T-cell (primary cell): ENCODE measurements at regions not wholly inside any gene's neighbourhood (a gene's known extent, or its start where the extent isn't known, plus 50 kb on each side); places are given as distances from the start of the nearest gene placed in this dataset.

Experiments used
- ATAC-seq, 4 experiments: fragments of 200-7000 bp in 3 of 4; fragments of 150-1000 bp in 1 of 4; cut with Tn5 transposase; replicated peaks in 1 of 4; 1 replicate in 3 of 4; 2 replicates in 1 of 4; pipeline ENCODE4 v1.10.0; 2021; ENCODE audit warnings: moderate library complexity in 3 of 4, mild to moderate bottlenecking in 2 of 4, moderate number of reproducible peaks in 1 of 4
- CTCF ChIA-PET, 2 donors: fragments of 300-600 bp; sonication (Branson Sonifier 250); formaldehyde crosslinking; loops; one replicate each; lab custom pipeline; 2022; ENCODE audit warnings: antibody characterized with exemption in 2 of 2; lab: Charles Lee
- POLR2A ChIA-PET, 2 donors: fragments of 300-600 bp; sonication (Branson Sonifier 250); formaldehyde crosslinking; loops; one replicate each; lab custom pipeline; 2022; ENCODE audit warnings: antibody characterized with exemption in 2 of 2; lab: Charles Lee
- DNase-seq, 35 experiments: peaks; one replicate each; pipeline versions ENCODE4 v3.0.0 to v3.0.0-alpha.2; 2013 to 2023
- H3K27ac ChIP-seq: one replicate; pipeline ENCODE4 v1.5.1; 2013; ENCODE audit warnings: low read length
- H3K27me3 ChIP-seq, 2 experiments: replicated peaks in 1 of 2; 1 replicate in 1 of 2; 2 replicates in 1 of 2; pipeline versions ENCODE4 v1.6.1 to v1.7.0; 2013; ENCODE audit warnings: low read length in 1 of 2, mixed read lengths in 1 of 2; ENCODE audit not compliant: control insufficient read depth in 2 of 2, insufficient read depth in 2 of 2; ENCODE audit errors: extremely low read depth in 1 of 2
- H3K36me3 ChIP-seq, 2 donors: 1 replicate in 1 of 2; 2 replicates in 1 of 2; pipeline versions ENCODE4 v1.6.1 to v1.7.0; 2013; ENCODE audit warnings: low read length in 1 of 2; ENCODE audit not compliant: control insufficient read depth in 2 of 2, insufficient read depth in 1 of 2; ENCODE audit errors: extremely low read depth in 1 of 2
- H3K4me1 ChIP-seq, 2 experiments: 1 replicate in 1 of 2; 2 replicates in 1 of 2; pipeline versions ENCODE4 v1.6.1 to v1.7.0; 2013; ENCODE audit warnings: low read length in 2 of 2, mixed read lengths in 1 of 2; ENCODE audit not compliant: insufficient read depth in 2 of 2, control insufficient read depth in 1 of 2; ENCODE audit errors: extremely low read depth in 1 of 2
- H3K4me3 ChIP-seq, 2 donors: 1 replicate in 1 of 2; 2 replicates in 1 of 2; pipeline versions ENCODE4 v1.5.1 to v1.7.0; 2013; ENCODE audit warnings: mild to moderate bottlenecking in 2 of 2, low read length in 1 of 2, moderate library complexity in 1 of 2; ENCODE audit not compliant: control insufficient read depth in 1 of 2; ENCODE audit errors: extremely low read depth in 1 of 2
- H3K9me3 ChIP-seq: 2 replicates; pipeline ENCODE4 v1.7.0; 2013
- H3K27ac Mint-ChIP-seq, 2 donors: one replicate each; pipeline ENCODE4 v1.8.0; 2020 to 2021; ENCODE audit warnings: mild to moderate bottlenecking in 2 of 2, mixed read lengths in 2 of 2
- H3K27me3 Mint-ChIP-seq, 2 donors: one replicate each; pipeline ENCODE4 v1.8.0; 2021 to 2022; ENCODE audit warnings: mixed read lengths in 2 of 2
- H3K36me3 Mint-ChIP-seq: one replicate; pipeline ENCODE4 v1.8.0; 2021; ENCODE audit warnings: mixed read lengths
- H3K4me1 Mint-ChIP-seq, 3 donors: one replicate each; pipeline ENCODE4 v1.8.0; 2020 to 2022; ENCODE audit warnings: mixed read lengths in 3 of 3, mild to moderate bottlenecking in 1 of 3
- H3K4me3 Mint-ChIP-seq, 3 donors: one replicate each; pipeline ENCODE4 v1.8.0; 2020 to 2022; ENCODE audit warnings: mild to moderate bottlenecking in 3 of 3, mixed read lengths in 3 of 3, moderate library complexity in 3 of 3
- H3K9me3 Mint-ChIP-seq, 3 donors: one replicate each; pipeline ENCODE4 v1.8.0; 2020 to 2022; ENCODE audit warnings: mixed read lengths in 3 of 3
- WGBS: methylation state at CpG from one replicate; pipeline ENCODE4 v1.1.5; 2013; ENCODE audit warnings: missing lambda C conversion rate; ENCODE audit not compliant: insufficient coverage; 5-methylcytosine and 5-hydroxymethylcytosine counted together

DNA sequence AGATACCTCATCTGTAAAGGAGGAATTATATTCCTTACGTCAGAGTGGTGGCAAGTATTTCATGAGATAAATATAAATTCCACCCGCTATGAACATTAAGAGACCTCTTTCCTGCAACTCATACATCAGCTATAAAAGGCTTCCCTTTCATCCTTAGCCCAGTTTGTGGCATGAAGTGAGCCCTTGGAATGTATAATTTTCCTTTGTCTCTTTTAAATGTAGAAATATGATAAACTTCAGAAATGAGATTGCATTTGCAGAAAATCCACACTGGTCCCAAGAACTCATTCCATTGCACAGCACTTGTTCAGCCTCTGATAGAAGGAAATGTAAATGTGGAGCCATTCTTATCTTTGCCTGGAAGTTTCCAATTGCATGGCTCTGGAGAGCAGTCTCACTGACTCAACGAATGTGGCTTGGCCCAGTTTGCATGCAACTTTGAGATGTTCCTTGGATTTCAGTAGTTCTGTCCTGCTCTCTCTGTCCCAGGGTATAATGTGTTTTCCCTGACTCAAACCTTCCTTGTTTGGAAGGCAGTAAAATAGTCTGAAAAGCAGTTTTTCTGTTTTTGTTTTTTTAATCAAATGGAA, 746.4 kb downstream of the CDH11 start:
- ChIA-PET POLR2A (no interaction called here), CTCF (no interaction called here)
- no peak overlapping the region for H3K4me3 Mint-ChIP-seq
- no peak for DNase-seq
- H3K27ac Mint-ChIP-seq, result no peak overlapping the region
- 40% methylated on average over 1 of the region's 3 CpGs for WGBS
- H3K36me3 ChIP-seq, result no peaks in the 10 kb centered on the region
- no peaks in the 10 kb centered on the region for H3K27me3 Mint-ChIP-seq
- H3K27me3 ChIP-seq, result no peaks in the 10 kb centered on the region
- no peaks in the 10 kb centered on the region for H3K4me1 ChIP-seq
- no peaks in the 10 kb centered on the region for H3K4me1 Mint-ChIP-seq
- H3K9me3 Mint-ChIP-seq, result peaks cover 4 to 33% (median 32%) of the 10 kb centered on the region in 3 donors
- no peak overlapping the region for H3K27ac ChIP-seq
- no peaks in the 10 kb centered on the region for H3K36me3 Mint-ChIP-seq
- ATAC-seq, result no peak
- H3K4me3 ChIP-seq, result no peak overlapping the region
- H3K9me3 ChIP-seq, result no peaks in the 10 kb centered on the region

DNA sequence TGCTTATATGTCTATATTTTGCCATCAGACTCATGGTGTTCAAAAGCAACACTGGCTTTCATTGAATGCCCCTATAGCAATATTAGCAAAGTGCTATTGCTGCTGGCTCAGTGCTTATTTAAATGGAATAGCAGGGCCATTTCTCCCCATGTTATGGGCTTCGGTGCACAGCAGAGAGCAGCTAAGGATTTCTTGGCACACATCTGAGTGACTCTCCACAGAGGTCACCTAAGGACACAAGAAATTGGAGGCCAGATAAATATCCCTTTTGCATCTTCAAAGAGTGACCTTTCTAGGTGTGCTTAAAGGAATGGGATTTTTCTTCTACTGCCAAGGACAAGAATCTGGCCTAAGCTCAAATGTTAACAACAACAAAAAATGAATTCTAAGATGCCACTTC, 751.8 kb downstream of the CDH11 start:
- no peak overlapping the region for H3K4me3 Mint-ChIP-seq
- H3K36me3 Mint-ChIP-seq, result no peaks in the 10 kb centered on the region
- DNase-seq (no peak), ATAC-seq (no peak)
- no peaks in the 10 kb centered on the region for H3K4me1 ChIP-seq
- no peaks in the 10 kb centered on the region for H3K36me3 ChIP-seq
- peaks cover 9 to 24% (median 14%) of the 10 kb centered on the region in 3 donors for H3K9me3 Mint-ChIP-seq
- no peaks in the 10 kb centered on the region for H3K27me3 Mint-ChIP-seq
- POLR2A ChIA-PET, result no interaction called here
- no peak overlapping the region for H3K27ac Mint-ChIP-seq
- WGBS, result no CpG with 5 or more reads among the region's 1 CpG
- H3K27ac ChIP-seq, result no peak overlapping the region
- no peaks in the 10 kb centered on the region for H3K9me3 ChIP-seq
- no peaks in the 10 kb centered on the region for H3K4me1 Mint-ChIP-seq
- no peak overlapping the region for H3K4me3 ChIP-seq
- CTCF ChIA-PET, result no interaction called here
- no peaks in the 10 kb centered on the region for H3K27me3 ChIP-seq

DNA sequence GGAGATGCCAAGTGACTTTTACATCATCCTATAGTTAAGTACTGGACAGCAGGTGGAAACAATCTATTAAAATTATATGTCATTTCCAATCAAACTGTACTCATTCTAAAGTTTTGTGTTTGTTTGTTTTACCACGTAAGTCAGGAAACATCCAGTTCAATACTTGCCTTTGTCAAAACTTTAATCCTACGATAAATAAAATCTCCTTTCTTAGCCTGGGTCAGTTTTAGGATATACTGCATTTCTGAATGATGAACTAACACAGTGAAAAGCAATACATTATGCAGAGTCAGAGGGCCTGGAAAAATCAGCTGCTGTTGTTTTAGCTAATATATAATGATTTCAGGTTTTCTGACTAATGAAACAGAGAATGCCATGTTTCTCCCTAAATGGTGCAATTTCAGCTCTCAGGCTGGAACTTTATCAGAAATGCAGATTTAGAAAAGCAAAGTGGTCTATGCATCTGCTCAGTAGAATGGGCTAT, 756.4 kb downstream of the CDH11 start:
- Histone ChIP-seq H3K27me3 (no peaks in the 10 kb centered on the region), H3K27ac (no peak overlapping the region), H3K4me3 (no peak overlapping the region), H3K36me3 (no peaks in the 10 kb centered on the region), H3K9me3 (no peaks in the 10 kb centered on the region), H3K4me1 (no peaks in the 10 kb centered on the region)
- Mint-ChIP-seq H3K36me3 (no peaks in the 10 kb centered on the region), H3K9me3 (peaks cover 11 to 25% (median 16%) of the 10 kb centered on the region in 3 donors), H3K27ac (no peak overlapping the region), H3K27me3 (no peaks in the 10 kb centered on the region), H3K4me3 (no peak overlapping the region), H3K4me1 (no peaks in the 10 kb centered on the region)
- DNase-seq, result no peak
- no CpG with 5 or more reads among the region's 2 CpGs for WGBS
- ChIA-PET CTCF (no interaction called here), POLR2A (no interaction called here)
- no peak for ATAC-seq

DNA sequence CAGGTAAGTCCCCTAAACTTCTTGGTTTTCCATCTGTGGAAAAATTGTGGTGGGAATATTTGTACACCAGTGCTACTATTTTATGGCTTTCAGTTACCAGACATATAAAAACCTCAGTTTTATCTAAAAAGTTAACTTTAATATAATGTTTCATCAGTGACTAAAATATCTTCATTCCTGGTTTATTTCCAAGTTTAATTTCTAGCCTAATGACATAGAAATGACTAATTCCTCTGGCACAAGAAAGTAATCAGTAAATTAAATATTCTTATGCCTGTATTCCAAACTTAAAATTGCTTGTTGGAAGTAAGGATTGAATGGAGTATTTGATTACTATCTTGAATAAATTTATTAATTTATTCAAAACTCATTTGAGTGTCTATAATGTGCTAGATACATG, 757.0 kb downstream of the CDH11 start:
- ChIA-PET POLR2A (interaction anchor here in 1 of 2 donors (0.5 kb wide), 1 partner anchor 427 kb away, joined by 5 read pairs; no protein-coding TSS in a partner anchor), CTCF (no interaction called here)
- H3K4me1 Mint-ChIP-seq, result no peaks in the 10 kb centered on the region
- H3K9me3 Mint-ChIP-seq, result peaks cover 11 to 25% (median 16%) of the 10 kb centered on the region in 3 donors
- no peak overlapping the region for H3K4me3 Mint-ChIP-seq
- no peak overlapping the region for H3K27ac Mint-ChIP-seq
- Histone ChIP-seq H3K4me1 (no peaks in the 10 kb centered on the region), H3K4me3 (no peak overlapping the region), H3K36me3 (no peaks in the 10 kb centered on the region), H3K9me3 (no peaks in the 10 kb centered on the region), H3K27me3 (no peaks in the 10 kb centered on the region), H3K27ac (no peak overlapping the region)
- no peaks in the 10 kb centered on the region for H3K36me3 Mint-ChIP-seq
- ATAC-seq, result no peak
- DNase-seq, result no peak
- no peaks in the 10 kb centered on the region for H3K27me3 Mint-ChIP-seq

DNA sequence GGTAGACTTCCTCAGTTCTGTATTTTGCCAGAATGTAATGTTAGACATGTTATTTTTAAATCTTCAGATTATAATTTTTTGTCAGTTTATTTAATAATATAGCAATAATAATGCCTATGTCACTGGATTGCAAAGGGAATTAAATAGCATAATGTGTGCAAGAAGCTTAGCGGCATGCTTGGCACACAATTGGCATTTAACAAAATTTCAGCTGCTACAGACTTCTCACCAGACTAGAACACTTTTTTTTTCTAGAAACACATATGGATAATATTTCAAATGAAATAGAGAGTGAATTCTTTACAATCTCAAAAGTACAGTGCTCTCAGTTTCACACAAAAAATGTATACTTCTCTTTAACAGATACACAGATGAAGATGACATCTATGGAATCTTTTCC, 757.4 kb downstream of the CDH11 start:
- Mint-ChIP-seq H3K4me1 (no peaks in the 10 kb centered on the region), H3K4me3 (no peak overlapping the region), H3K36me3 (no peaks in the 10 kb centered on the region), H3K27ac (no peak overlapping the region), H3K27me3 (no peaks in the 10 kb centered on the region), H3K9me3 (peaks cover 11 to 27% (median 16%) of the 10 kb centered on the region in 3 donors)
- POLR2A ChIA-PET, result interaction anchor here in 1 of 2 donors (0.5 kb wide), 1 partner anchor 428 kb away, joined by 5 read pairs; no protein-coding TSS in a partner anchor
- H3K9me3 ChIP-seq, result no peaks in the 10 kb centered on the region
- H3K4me1 ChIP-seq, result no peaks in the 10 kb centered on the region
- no peaks in the 10 kb centered on the region for H3K27me3 ChIP-seq
- no peak overlapping the region for H3K27ac ChIP-seq
- CTCF ChIA-PET, result no interaction called here
- no CpG with 5 or more reads among the region's 1 CpG for WGBS
- ATAC-seq (no peak), DNase-seq (no peak)
- H3K4me3 ChIP-seq, result no peak overlapping the region
- H3K36me3 ChIP-seq, result no peaks in the 10 kb centered on the region

DNA sequence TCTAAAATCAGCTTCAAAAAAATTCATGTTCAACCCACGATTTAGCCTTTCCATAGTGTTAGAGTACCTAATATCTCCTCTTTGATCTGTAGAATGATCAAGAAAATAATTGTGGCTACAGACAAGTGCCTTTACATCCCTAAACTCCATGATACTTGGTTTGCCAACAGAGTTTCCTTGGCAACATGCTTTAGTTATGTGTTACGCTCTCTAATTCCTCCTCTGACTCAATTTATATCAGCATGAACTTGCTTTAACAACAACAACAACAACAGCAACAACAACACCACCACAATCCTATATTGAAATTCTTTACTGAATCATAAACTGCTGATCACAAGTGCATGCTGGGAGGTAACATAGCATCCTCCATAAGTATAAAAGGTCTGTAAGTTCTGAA, 757.8 kb downstream of the CDH11 start:
- no peak overlapping the region for H3K27ac Mint-ChIP-seq
- no peaks in the 10 kb centered on the region for H3K4me1 Mint-ChIP-seq
- Histone ChIP-seq H3K4me1 (no peaks in the 10 kb centered on the region), H3K27me3 (no peaks in the 10 kb centered on the region), H3K4me3 (no peak overlapping the region), H3K36me3 (no peaks in the 10 kb centered on the region), H3K9me3 (no peaks in the 10 kb centered on the region), H3K27ac (no peak overlapping the region)
- no peak for ATAC-seq
- H3K4me3 Mint-ChIP-seq, result no peak overlapping the region
- no peak for DNase-seq
- peaks cover 11 to 27% (median 16%) of the 10 kb centered on the region in 3 donors for H3K9me3 Mint-ChIP-seq
- POLR2A ChIA-PET, result no interaction called here
- CTCF ChIA-PET, result no interaction called here
- H3K36me3 Mint-ChIP-seq, result no peaks in the 10 kb centered on the region
- no peaks in the 10 kb centered on the region for H3K27me3 Mint-ChIP-seq
- WGBS, result 78% methylated on average over 1 of the region's 2 CpGs

DNA sequence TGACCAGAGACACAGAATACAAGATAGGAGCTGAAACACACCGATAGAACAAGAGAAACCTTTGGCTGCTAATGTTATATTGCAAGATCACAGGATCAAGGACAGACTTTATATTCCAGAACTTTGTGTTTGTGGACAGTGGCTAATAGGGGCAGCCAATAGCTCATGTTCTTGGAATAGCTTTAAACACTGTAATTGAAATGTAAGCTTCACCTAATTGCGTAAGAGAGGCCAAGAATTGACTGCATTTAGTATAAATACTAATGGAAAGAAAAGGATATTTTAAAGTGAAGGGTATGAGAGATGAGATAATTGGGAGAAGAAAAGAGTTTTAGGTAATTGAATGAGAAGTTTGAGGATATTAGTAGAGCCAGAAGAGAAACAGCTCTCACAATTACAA, 758.8 kb downstream of the CDH11 start:
- Histone ChIP-seq H3K4me1 (no peaks in the 10 kb centered on the region), H3K36me3 (no peaks in the 10 kb centered on the region), H3K27ac (no peak overlapping the region), H3K9me3 (no peaks in the 10 kb centered on the region), H3K27me3 (no peaks in the 10 kb centered on the region), H3K4me3 (no peak overlapping the region)
- Mint-ChIP-seq H3K4me1 (no peaks in the 10 kb centered on the region), H3K4me3 (no peak overlapping the region), H3K9me3 (peaks cover 11 to 29% (median 16%) of the 10 kb centered on the region in 3 donors), H3K27ac (no peak overlapping the region), H3K36me3 (no peaks in the 10 kb centered on the region), H3K27me3 (no peaks in the 10 kb centered on the region)
- no peak for ATAC-seq
- CTCF ChIA-PET, result no interaction called here
- WGBS, result 100% methylated on average over 2 of the region's 2 CpGs
- DNase-seq, result no peak
- POLR2A ChIA-PET, result no interaction called here
